ENCODE measurements at regions not wholly inside any gene's neighbourhood (a gene's known extent, or its start where the extent isn't known, plus 50 kb on each side); places are given as distances from the start of the nearest gene placed in this dataset.
"Not testable (repeated sequence)": the region's sequence is repeated elsewhere in the genome, so short reads cannot be mapped to it uniquely, and the experiment has no call there.

DNA sequence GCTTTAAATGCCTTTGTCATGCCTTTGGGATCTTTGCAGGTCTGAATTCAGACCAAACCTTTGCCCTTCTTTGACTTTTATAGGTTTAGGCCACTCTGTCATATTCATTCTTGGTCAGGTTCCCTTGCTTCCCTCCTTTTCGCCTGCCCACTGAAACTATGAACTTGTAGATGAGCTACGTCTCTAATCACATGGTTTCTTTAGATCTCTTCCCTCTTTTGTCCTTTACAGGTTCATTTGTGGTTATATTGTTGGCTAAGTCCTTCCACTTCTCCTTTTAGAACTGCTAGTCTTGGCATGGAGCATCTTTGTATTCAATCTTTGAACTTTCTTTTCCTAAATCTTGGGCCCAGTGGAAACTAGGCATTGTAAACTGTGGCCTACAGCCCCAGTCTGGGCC is 104.0 kb upstream of the ZEB1 start:
- Histone ChIP-seq H3K27me3 (ENCODE audit: control insufficient read depth in 1 of 2, insufficient read depth in 2 of 2, low read length in 2 of 2) (no peaks in the 10 kb centered on the region), H3K36me3 (ENCODE audit: control insufficient read depth in 2 of 2, insufficient read depth in 2 of 2, low read length in 2 of 2) (no peaks in the 10 kb centered on the region), H3K4me3 (ENCODE audit: low read length in 2 of 2) (no peak overlapping the region), H3K9me3 (ENCODE audit: control insufficient read depth in 2 of 2, low read length in 2 of 2) (no peaks in the 10 kb centered on the region), H3K4me1 (ENCODE audit: control insufficient read depth, insufficient read depth, low read length) (no peaks in the 10 kb centered on the region), H3K27ac (ENCODE audit: low read length) (no peak overlapping the region), H3K9ac (ENCODE audit: low read length in 2 of 2) (no peak overlapping the region)

GRCh38 chr10:31219306-31219705 is 99.7 kb upstream of the ZEB1 start:
- H3K4me3 ChIP-seq (ENCODE audit: low read length in 2 of 2): no peak overlapping the region
- no peaks in the 10 kb centered on the region for H3K27me3 ChIP-seq (ENCODE audit: control insufficient read depth in 1 of 2, insufficient read depth in 2 of 2, low read length in 2 of 2)
- H3K36me3 ChIP-seq (ENCODE audit: control insufficient read depth in 2 of 2, insufficient read depth in 2 of 2, low read length in 2 of 2): no peaks in the 10 kb centered on the region
- no peaks in the 10 kb centered on the region for H3K4me1 ChIP-seq (ENCODE audit: control insufficient read depth, insufficient read depth, low read length)
- no peak overlapping the region for H3K9ac ChIP-seq (ENCODE audit: low read length in 2 of 2)
- H3K9me3 ChIP-seq (ENCODE audit: control insufficient read depth in 2 of 2, low read length in 2 of 2): no peaks in the 10 kb centered on the region
- H3K27ac ChIP-seq (ENCODE audit: low read length): no peak overlapping the region

DNA sequence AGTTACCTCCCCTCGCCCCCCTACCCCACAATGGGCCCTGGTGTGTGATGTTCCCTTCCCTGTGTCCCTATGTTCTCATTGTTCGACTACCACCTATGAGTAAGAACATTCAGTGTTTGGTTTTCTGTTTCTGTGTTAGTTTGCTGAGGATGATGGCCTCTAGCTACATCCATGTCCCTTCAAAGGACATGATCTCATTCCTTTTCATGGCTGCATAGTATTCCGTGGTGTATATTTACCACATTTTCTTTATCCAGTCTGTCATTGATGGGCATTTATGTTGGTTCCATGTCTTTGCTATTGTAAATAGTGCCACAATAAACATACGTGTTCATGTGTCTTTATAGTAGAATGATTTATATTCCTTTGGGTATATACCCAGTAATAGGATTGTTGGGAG is 90.2 kb upstream of the ZEB1 start:
- not testable (repeated sequence) for H3K36me3 ChIP-seq (ENCODE audit: control insufficient read depth in 2 of 2, insufficient read depth in 2 of 2, low read length in 2 of 2); H3K4me3 ChIP-seq (ENCODE audit: low read length in 2 of 2); H3K27me3 ChIP-seq (ENCODE audit: control insufficient read depth in 1 of 2, insufficient read depth in 2 of 2, low read length in 2 of 2); H3K4me1 ChIP-seq (ENCODE audit: control insufficient read depth, insufficient read depth, low read length); H3K27ac ChIP-seq (ENCODE audit: low read length); H3K9me3 ChIP-seq (ENCODE audit: control insufficient read depth in 2 of 2, low read length in 2 of 2); H3K9ac ChIP-seq (ENCODE audit: low read length in 2 of 2)

DNA sequence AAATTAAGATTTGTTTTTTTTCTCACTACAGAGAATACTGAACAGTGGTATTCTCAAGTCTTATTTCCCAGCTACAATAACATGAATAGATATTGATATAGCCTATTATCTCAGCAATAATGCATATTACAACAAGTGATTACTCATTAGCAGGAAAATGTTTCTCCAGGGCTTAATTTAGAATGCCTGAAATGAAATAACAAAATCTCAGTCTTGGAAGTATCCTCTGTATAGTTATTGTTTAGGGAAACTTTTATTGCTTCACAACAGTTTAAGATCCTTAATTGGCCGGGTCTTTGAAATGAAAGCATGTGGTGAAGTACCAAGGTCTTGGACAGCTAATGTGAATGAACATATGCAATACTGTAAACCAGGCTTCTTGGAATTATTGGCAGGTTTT is 79.1 kb upstream of the ZEB1 start:
- Histone ChIP-seq H3K4me1 (ENCODE audit: control insufficient read depth, insufficient read depth, low read length) (no peaks in the 10 kb centered on the region), H3K9me3 (ENCODE audit: control insufficient read depth in 2 of 2, low read length in 2 of 2) (no peaks in the 10 kb centered on the region), H3K27me3 (ENCODE audit: control insufficient read depth in 1 of 2, insufficient read depth in 2 of 2, low read length in 2 of 2) (no peaks in the 10 kb centered on the region), H3K27ac (ENCODE audit: low read length) (no peak overlapping the region), H3K36me3 (ENCODE audit: control insufficient read depth in 2 of 2, insufficient read depth in 2 of 2, low read length in 2 of 2) (no peaks in the 10 kb centered on the region), H3K9ac (ENCODE audit: low read length in 2 of 2) (no peak overlapping the region), H3K4me3 (ENCODE audit: low read length in 2 of 2) (no peak overlapping the region)

GRCh38 chr10:31242902-31243301 is 76.1 kb upstream of the ZEB1 start:
- no peaks in the 10 kb centered on the region for H3K4me1 ChIP-seq (ENCODE audit: control insufficient read depth, insufficient read depth, low read length)
- no peaks in the 10 kb centered on the region for H3K27me3 ChIP-seq (ENCODE audit: control insufficient read depth in 1 of 2, insufficient read depth in 2 of 2, low read length in 2 of 2)
- no peak overlapping the region for H3K9ac ChIP-seq (ENCODE audit: low read length in 2 of 2)
- no peak overlapping the region for H3K4me3 ChIP-seq (ENCODE audit: low read length in 2 of 2)
- H3K9me3 ChIP-seq (ENCODE audit: control insufficient read depth in 2 of 2, low read length in 2 of 2): no peaks in the 10 kb centered on the region
- H3K36me3 ChIP-seq (ENCODE audit: control insufficient read depth in 2 of 2, insufficient read depth in 2 of 2, low read length in 2 of 2): no peaks in the 10 kb centered on the region
- H3K27ac ChIP-seq (ENCODE audit: low read length): no peak overlapping the region

GRCh38 chr10:31251118-31251517 is 67.9 kb upstream of the ZEB1 start:
- not testable (repeated sequence) for H3K27ac ChIP-seq (ENCODE audit: low read length); H3K27me3 ChIP-seq (ENCODE audit: control insufficient read depth in 1 of 2, insufficient read depth in 2 of 2, low read length in 2 of 2); H3K9ac ChIP-seq (ENCODE audit: low read length in 2 of 2); H3K36me3 ChIP-seq (ENCODE audit: control insufficient read depth in 2 of 2, insufficient read depth in 2 of 2, low read length in 2 of 2); H3K4me1 ChIP-seq (ENCODE audit: control insufficient read depth, insufficient read depth, low read length); H3K9me3 ChIP-seq (ENCODE audit: control insufficient read depth in 2 of 2, low read length in 2 of 2); H3K4me3 ChIP-seq (ENCODE audit: low read length in 2 of 2)

DNA sequence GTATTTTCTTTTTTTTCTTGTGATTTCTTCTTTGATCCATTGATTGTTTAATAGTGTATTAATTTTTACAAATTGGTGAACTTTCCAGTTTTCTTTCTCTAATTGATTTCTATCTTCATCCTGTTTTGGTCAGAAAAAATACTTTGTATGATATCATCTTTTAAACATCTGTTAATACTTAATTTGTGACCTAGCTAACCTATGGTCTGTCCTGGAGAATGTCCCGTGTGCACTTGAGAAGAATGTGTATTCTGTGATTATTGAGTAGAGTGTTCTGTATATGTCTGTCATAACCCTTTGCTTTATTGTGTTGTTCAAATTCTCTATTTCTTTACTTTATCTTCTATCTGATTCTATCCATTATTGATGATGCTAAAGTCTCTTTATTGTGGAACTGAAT is 65.8 kb upstream of the ZEB1 start:
- no peak overlapping the region for H3K27ac ChIP-seq (ENCODE audit: low read length)

DNA sequence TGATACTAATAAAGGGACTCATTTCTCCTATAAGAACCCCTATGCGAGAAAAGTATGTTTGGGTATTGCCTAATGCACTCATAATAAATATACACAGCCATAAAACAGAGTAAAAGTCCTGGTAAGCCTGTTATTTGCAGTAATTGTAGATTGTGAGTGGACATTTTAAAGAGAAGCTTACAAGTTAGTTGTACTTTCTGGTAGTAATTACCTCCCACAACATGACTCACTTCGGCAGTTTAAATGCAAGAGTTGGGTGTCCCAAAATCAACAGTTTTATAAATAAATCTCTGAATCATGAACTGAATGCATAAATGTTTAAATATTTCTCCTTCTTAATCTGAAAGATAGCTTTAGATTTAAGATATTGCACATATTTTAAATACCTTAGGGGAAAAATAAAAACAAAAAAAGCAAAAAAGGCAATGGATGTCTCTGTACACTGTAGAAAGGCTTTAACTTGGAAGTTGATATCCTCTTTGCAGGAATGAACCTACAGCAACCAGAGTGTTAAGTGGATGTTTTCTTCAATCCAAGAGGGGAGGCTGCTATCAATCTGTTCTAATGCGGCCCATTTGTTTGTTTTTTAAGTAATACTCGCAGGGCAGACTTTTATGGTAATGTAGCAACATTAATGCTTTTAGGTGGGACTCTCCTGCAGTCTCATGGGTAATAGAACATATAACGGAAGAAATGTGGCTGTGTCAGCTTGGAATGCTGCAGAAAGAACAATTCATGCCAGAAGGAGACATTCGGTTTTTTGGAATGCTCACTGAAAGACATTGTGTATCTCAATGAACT is 57.3 kb upstream of the ZEB1 start:
- Histone ChIP-seq H3K9ac (ENCODE audit: low read length in 2 of 2) (no peak overlapping the region), H3K4me3 (ENCODE audit: low read length in 2 of 2) (peak overlapping the region in 1 of 2 donors; percentile 57), H3K36me3 (ENCODE audit: control insufficient read depth in 2 of 2, insufficient read depth in 2 of 2, low read length in 2 of 2) (no peaks in the 10 kb centered on the region), H3K9me3 (ENCODE audit: control insufficient read depth in 2 of 2, low read length in 2 of 2) (no peaks in the 10 kb centered on the region), H3K27me3 (ENCODE audit: control insufficient read depth in 1 of 2, insufficient read depth in 2 of 2, low read length in 2 of 2) (no peaks in the 10 kb centered on the region), H3K27ac (ENCODE audit: low read length) (no peak overlapping the region), H3K4me1 (ENCODE audit: control insufficient read depth, insufficient read depth, low read length) (peaks cover 13% of the 10 kb centered on the region)

More for the DNA sequence above, 65.8 kb upstream of the ZEB1 start:
- H3K4me1 ChIP-seq (ENCODE audit: control insufficient read depth, insufficient read depth, low read length): no peaks in the 10 kb centered on the region
- no peak overlapping the region for H3K9ac ChIP-seq (ENCODE audit: low read length in 2 of 2)
- no peaks in the 10 kb centered on the region for H3K27me3 ChIP-seq (ENCODE audit: control insufficient read depth in 1 of 2, insufficient read depth in 2 of 2, low read length in 2 of 2)
- no peaks in the 10 kb centered on the region for H3K9me3 ChIP-seq (ENCODE audit: control insufficient read depth in 2 of 2, low read length in 2 of 2)
- no peak overlapping the region for H3K4me3 ChIP-seq (ENCODE audit: low read length in 2 of 2)
- no peaks in the 10 kb centered on the region for H3K36me3 ChIP-seq (ENCODE audit: control insufficient read depth in 2 of 2, insufficient read depth in 2 of 2, low read length in 2 of 2)

DNA sequence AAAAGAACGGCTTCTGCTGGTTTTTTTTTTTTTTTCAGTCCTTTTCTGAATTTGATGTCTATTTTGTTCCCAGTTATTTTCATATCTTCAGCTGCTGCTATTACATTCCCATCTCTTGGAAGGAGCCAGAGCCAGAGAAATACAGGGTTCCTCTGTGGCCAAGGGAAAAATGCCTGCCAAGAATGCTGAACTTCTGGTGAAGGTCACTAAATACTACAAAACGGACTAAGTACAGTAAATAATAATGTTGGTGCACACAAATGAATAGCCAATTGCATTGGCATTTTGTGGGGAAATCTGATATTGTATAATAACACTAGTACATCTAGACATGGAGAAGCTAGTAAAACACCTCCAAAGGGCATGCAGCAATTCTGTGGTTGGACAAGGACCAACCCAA is 56.3 kb upstream of the ZEB1 start:
- no peaks in the 10 kb centered on the region for H3K9me3 ChIP-seq (ENCODE audit: control insufficient read depth in 2 of 2, low read length in 2 of 2)
- H3K27ac ChIP-seq (ENCODE audit: low read length): no peak overlapping the region
- no peak overlapping the region for H3K9ac ChIP-seq (ENCODE audit: low read length in 2 of 2)
- peak overlapping the region in 1 of 2 donors; percentile 4 for H3K4me3 ChIP-seq (ENCODE audit: low read length in 2 of 2)
- H3K36me3 ChIP-seq (ENCODE audit: control insufficient read depth in 2 of 2, insufficient read depth in 2 of 2, low read length in 2 of 2): no peaks in the 10 kb centered on the region
- no peaks in the 10 kb centered on the region for H3K27me3 ChIP-seq (ENCODE audit: control insufficient read depth in 1 of 2, insufficient read depth in 2 of 2, low read length in 2 of 2)
- H3K4me1 ChIP-seq (ENCODE audit: control insufficient read depth, insufficient read depth, low read length): peaks cover 13% of the 10 kb centered on the region

GRCh38 chr10:31263903-31264302 is 55.1 kb upstream of the ZEB1 start:
- H3K4me1 ChIP-seq (ENCODE audit: control insufficient read depth, insufficient read depth, low read length): peaks cover 13% of the 10 kb centered on the region
- H3K27me3 ChIP-seq (ENCODE audit: control insufficient read depth in 1 of 2, insufficient read depth in 2 of 2, low read length in 2 of 2): no peaks in the 10 kb centered on the region
- H3K9ac ChIP-seq (ENCODE audit: low read length in 2 of 2): no peak overlapping the region
- H3K27ac ChIP-seq (ENCODE audit: low read length): no peak overlapping the region
- H3K4me3 ChIP-seq (ENCODE audit: low read length in 2 of 2): no peak overlapping the region
- H3K36me3 ChIP-seq (ENCODE audit: control insufficient read depth in 2 of 2, insufficient read depth in 2 of 2, low read length in 2 of 2): no peaks in the 10 kb centered on the region
- H3K9me3 ChIP-seq (ENCODE audit: control insufficient read depth in 2 of 2, low read length in 2 of 2): no peaks in the 10 kb centered on the region

- Histone ChIP-seq H3K4me3 (ENCODE audit: low read length in 2 of 2) (no peak overlapping the region), H3K27me3 (ENCODE audit: control insufficient read depth in 1 of 2, insufficient read depth in 2 of 2, low read length in 2 of 2) (no peaks in the 10 kb centered on the region), H3K27ac (ENCODE audit: low read length) (no peak overlapping the region), H3K4me1 (ENCODE audit: control insufficient read depth, insufficient read depth, low read length) (no peaks in the 10 kb centered on the region), H3K9ac (ENCODE audit: low read length in 2 of 2) (no peak overlapping the region), H3K9me3 (ENCODE audit: control insufficient read depth in 2 of 2, low read length in 2 of 2) (no peaks in the 10 kb centered on the region), H3K36me3 (ENCODE audit: control insufficient read depth in 2 of 2, insufficient read depth in 2 of 2, low read length in 2 of 2) (no peaks in the 10 kb centered on the region)
Measured at GRCh38 chr10:31268444-31269303, 50.3 kb upstream of the ZEB1 start.

Data from stomach smooth muscle (tissue), 2 donors.